IPS-NIHi11 (cell line): ENCODE measurements at regions not wholly inside any gene's neighbourhood (a gene's known extent, or its start where the extent isn't known, plus 50 kb on each side); places are given as distances from the start of the nearest gene placed in this dataset.
"Not testable (repeated sequence)": the region's sequence is repeated elsewhere in the genome, so short reads cannot be mapped to it uniquely, and the experiment has no call there.

Source experiments
- DNase-seq: peaks from one replicate; pipeline ENCODE4 v3.0.0; 2012; ENCODE audit warnings: mixed read lengths, low spot score

DNA sequence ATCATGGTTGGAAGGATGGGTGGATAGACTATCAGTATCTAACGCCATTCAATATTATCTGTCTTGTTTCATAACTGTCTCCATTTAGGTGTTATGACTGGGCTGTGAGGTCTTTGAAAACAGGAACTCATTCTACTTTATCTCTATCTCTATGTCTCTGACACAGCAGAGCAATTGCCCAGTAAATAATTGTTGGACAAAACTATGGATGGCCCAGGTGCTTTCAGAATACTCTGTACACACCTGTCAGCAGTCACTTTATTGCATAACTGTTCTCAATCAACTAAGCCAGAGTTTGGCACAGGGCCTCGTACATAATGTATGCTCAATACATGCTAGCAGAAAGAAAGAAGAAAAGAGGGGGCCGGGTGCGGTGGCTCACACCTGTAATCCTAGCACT is 210.3 kb downstream of the OPA1 start:
- DNase-seq: no peak

DNA sequence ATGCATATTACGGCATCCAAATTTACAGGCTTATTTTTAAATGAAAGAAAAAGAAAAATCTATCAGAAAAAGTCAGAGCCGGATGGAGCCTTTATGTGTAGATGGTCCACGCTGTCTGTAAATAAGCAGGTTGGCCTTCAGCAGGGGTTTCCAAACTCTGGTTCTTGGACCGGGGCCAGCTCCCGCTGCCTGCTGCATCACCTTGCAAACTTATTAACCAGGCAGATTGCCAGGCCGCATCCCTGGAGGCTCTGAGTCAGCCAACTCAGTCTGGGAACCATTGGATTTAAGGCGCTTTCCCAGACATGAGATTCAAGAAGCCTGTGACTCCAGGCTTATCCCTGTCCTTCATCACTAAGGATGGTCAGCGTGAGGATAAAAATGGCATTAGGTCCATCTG is 212.4 kb downstream of the OPA1 start:
- DNase-seq: peak; percentile 62

GRCh38 chr3:193808317-193808716 is 215.3 kb downstream of the OPA1 start:
- no peak for DNase-seq

DNA sequence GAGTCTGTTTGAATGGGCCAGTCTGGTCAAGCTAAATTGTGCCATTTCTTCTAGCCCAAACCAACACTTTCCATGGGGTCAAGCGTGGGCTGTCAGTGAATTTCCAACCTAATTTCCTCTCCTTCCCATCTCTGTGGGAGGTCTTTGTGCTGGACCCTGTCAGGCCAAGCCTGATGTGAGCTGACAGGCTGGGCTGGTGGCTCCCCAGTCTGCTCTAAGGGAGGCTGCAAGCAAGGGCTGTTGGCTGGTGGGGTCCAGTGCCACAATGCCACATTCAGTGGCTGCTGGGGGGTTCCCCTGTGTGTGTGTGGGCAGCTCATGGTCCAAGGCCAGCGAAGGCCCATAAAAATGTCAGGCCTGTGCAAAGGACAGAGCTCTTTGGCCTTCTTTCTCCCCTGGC is 216.1 kb downstream of the OPA1 start:
- no peak for DNase-seq

GRCh38 chr3:193812078-193812725 is 219.2 kb downstream of the OPA1 start:
- no peak for DNase-seq

GRCh38 chr3:193812791-193813500 is 219.9 kb downstream of the OPA1 start:
- peak; percentile 73 for DNase-seq

DNA sequence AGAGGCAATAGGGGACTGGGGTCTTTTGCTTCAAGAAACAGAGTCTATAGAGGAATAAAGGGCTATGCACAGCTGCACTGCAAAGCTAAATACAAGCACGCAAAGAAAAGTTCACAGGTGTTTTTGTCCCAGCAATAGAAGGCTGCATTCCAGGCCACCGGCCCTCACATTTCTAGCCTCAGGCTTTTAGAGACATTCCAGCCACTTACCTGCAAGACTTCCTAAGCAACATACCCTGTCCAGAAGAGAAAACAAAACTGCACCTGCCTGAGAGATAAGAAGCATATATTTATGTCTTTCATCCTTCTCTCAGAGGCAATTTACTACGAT is 220.5 kb downstream of the OPA1 start:
- no peak for DNase-seq

GRCh38 chr3:193814166-193814892 is 221.3 kb downstream of the OPA1 start:
- DNase-seq: no peak

DNA sequence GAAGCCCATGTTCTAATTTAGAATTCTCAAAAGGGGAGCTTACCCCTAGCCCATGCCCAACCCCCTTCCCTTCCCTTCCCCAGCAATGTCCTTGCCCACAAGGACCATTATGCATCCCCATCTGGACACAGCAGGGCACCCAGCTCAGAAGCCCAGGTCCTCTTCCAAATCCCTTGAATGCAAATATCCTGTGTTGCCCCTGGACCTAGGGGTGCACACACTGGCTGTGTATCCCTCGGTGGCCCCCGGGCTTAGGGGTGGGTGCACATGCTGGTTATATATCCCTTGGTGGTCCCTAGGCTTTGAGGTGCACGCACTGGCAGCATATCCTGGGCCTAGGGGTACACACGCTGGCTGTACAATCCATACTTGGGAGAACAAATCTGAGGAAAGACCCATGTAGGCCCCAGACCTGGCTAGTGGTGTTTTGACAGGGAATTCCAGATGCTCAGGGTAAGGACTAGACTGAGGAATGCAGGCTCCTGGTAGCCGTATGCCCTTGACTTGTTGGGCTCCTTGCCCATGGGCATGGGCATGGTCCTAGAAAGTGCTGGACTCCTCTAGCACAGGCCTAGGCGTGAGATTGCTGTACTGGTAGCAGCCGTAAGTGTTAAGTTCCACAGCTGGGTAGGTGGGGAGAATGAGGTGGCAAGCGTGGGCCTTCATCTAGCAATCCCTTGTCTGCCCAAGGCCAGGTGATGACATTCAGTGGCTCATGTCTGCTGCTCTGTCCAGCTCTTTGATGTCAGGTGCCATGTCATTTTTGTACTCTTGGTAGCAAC is 222.4 kb downstream of the OPA1 start:
- DNase-seq: no peak

DNA sequence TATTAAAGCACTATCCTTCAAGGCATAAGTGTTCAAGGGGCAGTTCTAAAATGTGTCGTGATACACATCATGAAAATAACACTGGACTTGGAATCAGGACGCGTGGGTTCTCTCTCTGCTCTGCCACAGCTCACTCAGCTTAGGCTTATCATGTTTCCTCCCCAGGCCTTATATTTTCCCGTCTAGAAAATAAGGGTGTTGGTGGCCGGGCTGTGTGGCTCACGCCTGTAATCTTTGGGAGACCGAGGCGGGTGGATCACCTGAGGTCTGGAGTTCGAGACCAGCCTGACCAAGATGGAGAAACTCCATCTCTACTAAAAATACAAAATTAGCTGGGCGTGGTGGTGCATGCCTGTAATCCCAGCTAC is 223.0 kb downstream of the OPA1 start:
- DNase-seq: no peak

- peak; percentile 82 for DNase-seq
Observed at GRCh38 chr3:193816656-193817311, 223.8 kb downstream of the OPA1 start.

DNA sequence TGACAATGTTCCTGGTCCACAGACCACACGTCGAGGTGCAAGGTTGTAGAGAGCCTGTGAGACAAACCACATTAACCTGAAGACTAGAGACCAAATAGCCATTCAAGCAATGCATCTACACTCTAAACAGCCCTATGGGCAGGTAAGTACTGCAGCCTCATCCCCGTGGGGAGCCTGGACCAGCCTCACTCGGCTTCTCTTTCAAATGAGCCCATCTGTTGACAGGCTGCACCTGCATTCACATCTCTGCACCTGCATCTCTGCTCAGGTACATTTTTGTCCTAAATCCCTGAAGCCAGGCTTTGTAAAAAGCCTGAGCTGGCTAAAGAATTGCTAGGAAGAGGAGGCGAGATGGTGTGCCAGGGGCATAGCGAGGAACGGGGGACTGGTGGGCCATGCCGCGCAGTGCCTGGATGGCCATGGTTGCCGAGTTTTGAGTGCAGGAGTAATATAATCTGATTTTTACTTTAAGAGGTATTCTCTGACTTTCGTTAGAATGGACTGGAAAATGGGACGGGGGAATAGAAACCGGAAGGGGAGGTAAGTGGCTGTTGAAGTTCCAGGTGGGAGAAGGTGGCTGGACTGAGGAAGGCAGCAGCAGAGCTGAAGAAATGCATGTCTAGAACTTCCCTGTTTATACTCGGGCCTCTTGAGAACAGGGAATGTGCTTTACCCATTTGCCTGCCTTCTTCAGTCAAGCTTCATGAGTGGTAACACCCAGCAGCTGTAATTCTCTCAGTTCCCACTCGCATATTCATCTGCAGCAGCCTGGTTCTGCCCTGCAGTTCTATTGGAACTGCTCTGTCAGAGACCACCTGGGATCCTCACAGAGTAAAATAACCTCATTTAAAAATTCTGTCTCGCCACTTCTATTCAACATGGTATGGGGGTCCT is 226.4 kb downstream of the OPA1 start:
- no peak for DNase-seq

- DNase-seq: no peak
Observed at GRCh38 chr3:193821151-193821668, 228.2 kb downstream of the OPA1 start.

- DNase-seq: no peak
Observed at GRCh38 chr3:193822492-193823212, 229.6 kb downstream of the OPA1 start.

- not testable (repeated sequence) for DNase-seq
Observed at GRCh38 chr3:193823213-193823605, 230.2 kb downstream of the OPA1 start.

- no peak for DNase-seq
Observed at GRCh38 chr3:193824365-193824764, 231.4 kb downstream of the OPA1 start.

- no peak for DNase-seq
Observed at GRCh38 chr3:193825617-193826016, 232.6 kb downstream of the OPA1 start.

DNA sequence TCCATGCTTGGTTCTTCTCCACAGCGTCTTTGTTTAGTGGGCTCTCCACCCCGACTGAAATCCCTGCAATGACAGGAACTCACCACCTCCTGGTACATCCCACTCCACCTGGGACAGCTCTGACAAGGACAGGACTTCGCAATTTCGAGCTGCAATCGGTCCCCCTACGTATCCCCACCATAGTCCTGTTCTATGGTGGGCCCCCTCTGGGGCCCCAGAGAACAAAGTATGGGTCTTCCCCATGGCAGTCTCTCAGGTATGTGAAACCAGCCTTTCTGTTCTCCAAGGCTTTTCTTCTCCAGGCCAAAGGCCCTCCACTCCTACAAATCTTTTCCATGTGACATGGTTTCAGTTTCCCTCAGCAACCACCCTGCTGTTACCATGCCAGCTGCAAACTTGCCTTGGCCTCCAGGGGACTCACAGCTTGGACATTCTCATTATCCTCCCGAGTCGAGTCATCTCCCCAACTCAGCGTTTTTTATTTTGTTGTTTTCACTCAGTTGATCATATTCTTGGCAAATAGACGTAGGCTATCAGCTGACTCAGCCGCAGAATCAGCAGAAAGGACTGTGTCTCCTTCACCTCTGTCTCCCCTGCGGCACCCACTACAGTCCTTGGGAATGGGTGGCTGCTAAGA is 233.3 kb downstream of the OPA1 start:
- DNase-seq: no peak

DNA sequence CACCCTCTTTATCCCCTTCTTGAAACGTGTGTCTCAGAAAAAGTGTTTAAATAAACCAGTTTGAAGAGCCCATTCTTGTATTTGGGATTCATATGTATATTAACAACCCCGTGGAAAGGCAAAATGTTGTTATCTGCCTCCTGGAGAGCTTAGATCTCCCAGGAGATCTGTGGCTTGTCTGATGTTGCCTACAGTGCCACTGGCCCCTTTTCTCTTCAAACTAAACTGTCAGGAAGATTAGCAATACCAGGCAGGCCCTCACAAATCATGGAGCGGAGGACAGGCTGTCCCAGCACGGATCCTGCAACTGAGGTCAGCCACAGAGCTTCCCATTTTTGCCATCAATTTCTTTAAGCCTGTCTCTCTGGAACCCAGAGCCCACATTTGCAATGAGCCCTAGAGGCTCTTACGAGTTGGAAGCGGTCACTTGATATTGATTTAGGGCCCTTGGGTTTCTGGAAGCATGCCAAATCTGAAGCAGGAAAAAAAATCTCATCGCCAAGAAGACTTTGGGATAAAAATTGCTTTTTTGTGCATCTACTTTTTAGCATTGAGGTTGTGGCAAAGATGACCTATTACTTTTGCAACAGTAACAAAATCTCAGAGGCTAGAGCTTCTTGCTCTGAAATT is 234.1 kb downstream of the OPA1 start:
- DNase-seq: no peak
